ENCODE measurements at regions not wholly inside any gene's neighbourhood (a gene's known extent, or its start where the extent isn't known, plus 50 kb on each side); places are given as distances from the start of the nearest gene placed in this dataset.
"Not testable (repeated sequence)": the region's sequence is repeated elsewhere in the genome, so short reads cannot be mapped to it uniquely, and the experiment has no call there.

DNA sequence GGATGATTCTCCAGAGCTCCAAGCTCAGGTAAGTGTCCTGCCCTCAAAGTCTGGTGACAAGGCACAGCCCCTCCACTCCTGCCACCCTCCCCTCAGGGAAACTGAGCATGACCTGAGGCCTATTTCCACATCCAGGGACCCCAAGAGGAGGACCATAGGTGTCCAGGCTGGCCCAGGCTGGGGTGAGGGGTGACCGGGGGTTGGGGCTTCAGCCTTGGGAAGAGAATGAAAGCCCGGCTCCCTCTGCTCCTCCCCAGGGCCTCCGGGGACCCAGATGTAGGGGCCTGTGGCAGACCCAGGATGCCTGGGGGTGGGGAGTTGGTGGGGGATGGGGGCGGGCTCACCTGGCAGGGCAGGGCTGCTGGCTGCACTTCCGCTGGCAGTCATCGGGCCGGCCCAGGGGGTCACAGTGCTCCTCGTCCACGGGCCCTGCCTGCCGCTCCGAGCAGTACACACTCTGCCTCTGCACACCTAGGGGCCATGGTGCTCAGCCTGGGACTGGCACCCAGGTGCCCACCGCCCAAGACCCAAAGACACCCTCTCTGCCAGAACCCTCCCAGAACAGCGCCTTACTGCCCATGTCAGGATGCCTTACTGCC is 116.5 kb upstream of the AKAP13 start:
- CTCF ChIA-PET; H3F3A ChIP-seq (replicated peaks; ENCODE audit: insufficient read depth); H2AFZ ChIP-seq (ENCODE audit: low read depth); H3K4me1 ChIP-seq (ENCODE audit: control insufficient read depth in 1 of 2, insufficient read depth in 2 of 2, low read depth in 1 of 2, low read length in 1 of 2); H3K4me3 ChIP-seq (ENCODE audit: low read depth in 2 of 2, low read length in 1 of 2); H4K20me1 ChIP-seq (ENCODE audit: insufficient read depth); H3K79me2 ChIP-seq (ENCODE audit: insufficient read depth); H3K36me3 ChIP-seq (replicated peaks in 1 of 2; ENCODE audit: control insufficient read depth in 1 of 2, insufficient read depth in 2 of 2, low read length in 1 of 2); H3K9ac ChIP-seq; H3K27ac ChIP-seq (ENCODE audit: low read depth in 2 of 2, low read length in 1 of 2); POLR2A ChIA-PET; H3K27me3 ChIP-seq (ENCODE audit: insufficient read depth); H3K9me3 ChIP-seq; H3K4me2 ChIP-seq; DNase-seq; H3K9me2 ChIP-seq: not testable (repeated sequence)
- WGBS (ENCODE audit: low lambda C conversion rate): no CpG with 5 or more reads among the region's 13 CpGs

- H3K9me3 ChIP-seq; H2AFZ ChIP-seq (ENCODE audit: low read depth); H3K4me2 ChIP-seq; H3K9ac ChIP-seq; POLR2A ChIA-PET; DNase-seq; H3F3A ChIP-seq (replicated peaks; ENCODE audit: insufficient read depth); H3K4me1 ChIP-seq (ENCODE audit: control insufficient read depth in 1 of 2, insufficient read depth in 2 of 2, low read depth in 1 of 2, low read length in 1 of 2); CTCF ChIA-PET; H3K27ac ChIP-seq (ENCODE audit: low read depth in 2 of 2, low read length in 1 of 2); H3K36me3 ChIP-seq (replicated peaks in 1 of 2; ENCODE audit: control insufficient read depth in 1 of 2, insufficient read depth in 2 of 2, low read length in 1 of 2); H3K9me2 ChIP-seq; H3K27me3 ChIP-seq (ENCODE audit: insufficient read depth); H3K4me3 ChIP-seq (ENCODE audit: low read depth in 2 of 2, low read length in 1 of 2); H4K20me1 ChIP-seq (ENCODE audit: insufficient read depth); H3K79me2 ChIP-seq (ENCODE audit: insufficient read depth): not testable (repeated sequence)
- 78% methylated on average over 5 of the region's 14 CpGs for WGBS (ENCODE audit: low lambda C conversion rate)
Observed at GRCh38 chr15:85264614-85265190, 115.7 kb upstream of the AKAP13 start.

DNA sequence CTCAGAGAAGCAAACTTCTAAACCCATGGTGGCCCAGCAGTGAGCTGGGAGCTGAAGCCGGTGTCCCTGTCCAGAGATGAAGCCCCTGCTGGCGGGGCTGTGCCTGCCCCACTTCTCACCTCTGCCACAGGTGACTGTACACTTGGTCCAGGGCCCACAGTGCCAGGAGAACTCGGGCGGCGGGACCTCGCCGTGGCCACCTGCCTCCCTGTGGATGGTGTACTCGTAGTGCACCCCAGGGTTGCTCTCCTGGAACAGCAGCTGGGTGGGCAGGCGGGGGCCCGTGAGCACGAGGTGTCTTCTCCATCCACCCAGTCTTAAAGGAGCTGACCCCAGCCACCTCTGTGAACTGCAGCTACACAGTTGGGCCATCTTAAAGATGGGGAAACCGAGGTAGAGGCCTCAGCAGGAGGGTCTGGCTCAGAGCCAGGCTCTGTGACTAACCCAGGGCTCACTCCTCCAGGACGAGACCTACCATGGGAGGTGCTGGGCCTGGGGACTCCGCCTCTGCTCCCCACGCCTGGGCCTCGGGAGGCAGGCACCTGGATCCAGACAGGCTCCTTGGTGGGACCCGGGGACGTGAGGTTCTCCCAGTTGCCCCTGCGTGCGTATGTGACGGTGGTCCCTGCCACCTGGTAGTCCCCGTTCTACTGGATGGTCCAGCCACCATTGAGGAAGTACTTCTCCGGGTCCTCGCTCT is 113.1 kb upstream of the AKAP13 start:
- H3K27ac ChIP-seq (ENCODE audit: low read depth in 2 of 2, low read length in 1 of 2); H3K9me2 ChIP-seq; H3F3A ChIP-seq (replicated peaks; ENCODE audit: insufficient read depth); H3K9me3 ChIP-seq; CTCF ChIA-PET; POLR2A ChIA-PET; H3K79me2 ChIP-seq (ENCODE audit: insufficient read depth); H4K20me1 ChIP-seq (ENCODE audit: insufficient read depth); H3K9ac ChIP-seq; DNase-seq; H3K27me3 ChIP-seq (ENCODE audit: insufficient read depth); H3K4me3 ChIP-seq (ENCODE audit: low read depth in 2 of 2, low read length in 1 of 2); H3K4me2 ChIP-seq; H2AFZ ChIP-seq (ENCODE audit: low read depth); H3K36me3 ChIP-seq (replicated peaks in 1 of 2; ENCODE audit: control insufficient read depth in 1 of 2, insufficient read depth in 2 of 2, low read length in 1 of 2); H3K4me1 ChIP-seq (ENCODE audit: control insufficient read depth in 1 of 2, insufficient read depth in 2 of 2, low read depth in 1 of 2, low read length in 1 of 2): not testable (repeated sequence)
- WGBS (ENCODE audit: low lambda C conversion rate): no CpG with 5 or more reads among the region's 24 CpGs

GRCh38 chr15:85274315-85275050 is 105.9 kb upstream of the AKAP13 start:
- H3K27ac ChIP-seq (ENCODE audit: low read depth in 2 of 2, low read length in 1 of 2): no peak overlapping the region; a peak in 1 of 4 replicates
- 87% methylated on average over 13 of the region's 14 CpGs for WGBS (ENCODE audit: low lambda C conversion rate)
- POLR2A ChIA-PET: no interaction called here
- TF ChIP-seq NFIC (IDR thresholded peaks at IDR 0.05; ENCODE audit: borderline replicate concordance): no peak
- TF ChIP-seq CHD2 (IDR thresholded peaks at IDR 0.05; ENCODE audit: low read length, partially characterized antibody): no peak
- TF ChIP-seq, protein P1, sequence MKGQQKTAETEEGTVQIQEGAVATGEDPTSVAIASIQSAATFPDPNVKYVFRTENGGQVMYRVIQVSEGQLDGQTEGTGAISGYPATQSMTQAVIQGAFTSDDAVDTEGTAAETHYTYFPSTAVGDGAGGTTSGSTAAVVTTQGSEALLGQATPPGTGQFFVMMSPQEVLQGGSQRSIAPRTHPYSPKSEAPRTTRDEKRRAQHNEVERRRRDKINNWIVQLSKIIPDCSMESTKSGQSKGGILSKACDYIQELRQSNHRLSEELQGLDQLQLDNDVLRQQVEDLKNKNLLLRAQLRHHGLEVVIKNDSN (IDR thresholded peaks at IDR 0.05; ENCODE audit: borderline replicate concordance, low read depth): no peak
- TF ChIP-seq, protein P2, sequence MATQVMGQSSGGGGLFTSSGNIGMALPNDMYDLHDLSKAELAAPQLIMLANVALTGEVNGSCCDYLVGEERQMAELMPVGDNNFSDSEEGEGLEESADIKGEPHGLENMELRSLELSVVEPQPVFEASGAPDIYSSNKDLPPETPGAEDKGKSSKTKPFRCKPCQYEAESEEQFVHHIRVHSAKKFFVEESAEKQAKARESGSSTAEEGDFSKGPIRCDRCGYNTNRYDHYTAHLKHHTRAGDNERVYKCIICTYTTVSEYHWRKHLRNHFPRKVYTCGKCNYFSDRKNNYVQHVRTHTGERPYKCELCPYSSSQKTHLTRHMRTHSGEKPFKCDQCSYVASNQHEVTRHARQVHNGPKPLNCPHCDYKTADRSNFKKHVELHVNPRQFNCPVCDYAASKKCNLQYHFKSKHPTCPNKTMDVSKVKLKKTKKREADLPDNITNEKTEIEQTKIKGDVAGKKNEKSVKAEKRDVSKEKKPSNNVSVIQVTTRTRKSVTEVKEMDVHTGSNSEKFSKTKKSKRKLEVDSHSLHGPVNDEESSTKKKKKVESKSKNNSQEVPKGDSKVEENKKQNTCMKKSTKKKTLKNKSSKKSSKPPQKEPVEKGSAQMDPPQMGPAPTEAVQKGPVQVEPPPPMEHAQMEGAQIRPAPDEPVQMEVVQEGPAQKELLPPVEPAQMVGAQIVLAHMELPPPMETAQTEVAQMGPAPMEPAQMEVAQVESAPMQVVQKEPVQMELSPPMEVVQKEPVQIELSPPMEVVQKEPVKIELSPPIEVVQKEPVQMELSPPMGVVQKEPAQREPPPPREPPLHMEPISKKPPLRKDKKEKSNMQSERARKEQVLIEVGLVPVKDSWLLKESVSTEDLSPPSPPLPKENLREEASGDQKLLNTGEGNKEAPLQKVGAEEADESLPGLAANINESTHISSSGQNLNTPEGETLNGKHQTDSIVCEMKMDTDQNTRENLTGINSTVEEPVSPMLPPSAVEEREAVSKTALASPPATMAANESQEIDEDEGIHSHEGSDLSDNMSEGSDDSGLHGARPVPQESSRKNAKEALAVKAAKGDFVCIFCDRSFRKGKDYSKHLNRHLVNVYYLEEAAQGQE (IDR thresholded peaks at IDR 0.05; ENCODE audit: low read depth, low read length): no peak
- no peak for TF ChIP-seq USF2 (IDR thresholded peaks at IDR 0.05; ENCODE audit: borderline replicate concordance, low read depth, low read length)
- TF ChIP-seq FOXJ3 (CRISPR knock-in tag; IDR thresholded peaks at IDR 0.05): no peak
- TF ChIP-seq YY1 (IDR thresholded peaks at IDR 0.05; ENCODE audit: low read depth): no peak
- TF ChIP-seq GABPA (IDR thresholded peaks at IDR 0.05; ENCODE audit: low read depth): no peak

More at GRCh38 chr15:85274315-85275050, 105.9 kb upstream of the AKAP13 start:
- CTCF ChIA-PET: no interaction called here
- H3K9ac ChIP-seq: no peak overlapping the region
- H3K4me1 ChIP-seq (ENCODE audit: control insufficient read depth in 1 of 2, insufficient read depth in 2 of 2, low read depth in 1 of 2, low read length in 1 of 2): peaks cover 0 to 4% of the 10 kb centered on the region in 2 experiments; a peak in 1 of 4 replicates
- H3K4me2 ChIP-seq: no peak overlapping the region
- H4K20me1 ChIP-seq (ENCODE audit: insufficient read depth): no peaks in the 10 kb centered on the region
- H3K9me2 ChIP-seq: no peaks in the 10 kb centered on the region
- H3K36me3 ChIP-seq (replicated peaks in 1 of 2; ENCODE audit: control insufficient read depth in 1 of 2, insufficient read depth in 2 of 2, low read length in 1 of 2): no peaks in the 10 kb centered on the region
- H3K4me3 ChIP-seq (ENCODE audit: low read depth in 2 of 2, low read length in 1 of 2): no peak overlapping the region
- no peaks in the 10 kb centered on the region for H3F3A ChIP-seq (replicated peaks; ENCODE audit: insufficient read depth)
- DNase-seq: no peak
- H2AFZ ChIP-seq (ENCODE audit: low read depth): no peak overlapping the region
- H3K79me2 ChIP-seq (ENCODE audit: insufficient read depth): no peaks in the 10 kb centered on the region
- H3K27me3 ChIP-seq (ENCODE audit: insufficient read depth): no peaks in the 10 kb centered on the region
- no peaks in the 10 kb centered on the region for H3K9me3 ChIP-seq

Data from SK-N-SH (cell line).